HG03025 (cell line): ENCODE measurements at regions not wholly inside any gene's neighbourhood (a gene's known extent, or its start where the extent isn't known, plus 50 kb on each side); places are given as distances from the start of the nearest gene placed in this dataset.
"Not testable (repeated sequence)": the region's sequence is repeated elsewhere in the genome, so short reads cannot be mapped to it uniquely, and the experiment has no call there.

Source experiments
- ATAC-seq: cut with Tn5 transposase; IDR thresholded peaks from one replicate; pipeline ENCODE4 v1.9.1; 2021; ENCODE audit warnings: mild to moderate bottlenecking, moderate library complexity; ENCODE audit not compliant: unreplicated experiment, low FRiP score

GRCh38 chr1:119191325-119191724, 50.9 kb upstream of the WARS2 start:
- no peak for ATAC-seq

GRCh38 chr1:119204197-119204960, 63.9 kb upstream of the WARS2 start:
- ATAC-seq: no peak

- ATAC-seq: no peak
These were observed 64.5 kb upstream of the WARS2 start for GRCh38 chr1:119204961-119205357.

- ATAC-seq: no peak
These were observed 68.6 kb upstream of the WARS2 start for GRCh38 chr1:119209061-119209460.

DNA sequence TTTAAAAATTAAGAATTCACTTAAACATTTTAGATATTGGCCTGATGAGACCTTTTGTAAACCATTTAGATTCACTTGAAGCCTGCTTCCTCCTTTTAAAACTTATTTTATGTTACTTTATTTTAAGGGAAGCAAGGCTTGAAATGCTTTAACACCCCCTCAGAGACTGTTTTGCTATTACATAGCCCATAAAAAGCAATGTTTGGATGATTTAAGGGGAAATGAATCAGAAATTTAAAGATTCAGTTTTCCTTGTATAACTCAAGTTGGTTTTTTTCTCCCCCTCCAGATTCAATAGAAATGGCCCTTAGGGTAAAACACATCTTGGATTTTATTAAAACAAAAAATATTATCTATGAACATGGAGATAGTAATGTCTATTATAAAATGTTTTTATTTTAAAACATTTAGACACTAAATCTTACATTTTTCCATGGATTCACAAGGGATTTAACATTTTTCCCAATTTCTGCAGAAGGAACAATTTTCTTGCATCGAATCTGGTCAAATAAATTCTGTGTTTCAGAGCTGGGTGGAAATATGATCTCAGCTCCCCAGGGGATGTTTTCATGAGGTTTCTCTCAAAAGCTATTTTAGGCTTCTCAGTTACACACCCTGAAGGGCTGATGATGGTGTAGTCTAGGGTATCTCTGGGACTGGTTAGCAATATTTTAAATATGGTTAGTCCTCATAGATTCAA, 69.3 kb upstream of the WARS2 start:
- no peak for ATAC-seq

GRCh38 chr1:119210296-119210649, 69.8 kb upstream of the WARS2 start:
- no peak for ATAC-seq

GRCh38 chr1:119213213-119213612, 72.8 kb upstream of the WARS2 start:
- not testable (repeated sequence) for ATAC-seq

- ATAC-seq: not testable (repeated sequence)
These were observed 74.5 kb upstream of the WARS2 start for GRCh38 chr1:119214961-119215360.

DNA sequence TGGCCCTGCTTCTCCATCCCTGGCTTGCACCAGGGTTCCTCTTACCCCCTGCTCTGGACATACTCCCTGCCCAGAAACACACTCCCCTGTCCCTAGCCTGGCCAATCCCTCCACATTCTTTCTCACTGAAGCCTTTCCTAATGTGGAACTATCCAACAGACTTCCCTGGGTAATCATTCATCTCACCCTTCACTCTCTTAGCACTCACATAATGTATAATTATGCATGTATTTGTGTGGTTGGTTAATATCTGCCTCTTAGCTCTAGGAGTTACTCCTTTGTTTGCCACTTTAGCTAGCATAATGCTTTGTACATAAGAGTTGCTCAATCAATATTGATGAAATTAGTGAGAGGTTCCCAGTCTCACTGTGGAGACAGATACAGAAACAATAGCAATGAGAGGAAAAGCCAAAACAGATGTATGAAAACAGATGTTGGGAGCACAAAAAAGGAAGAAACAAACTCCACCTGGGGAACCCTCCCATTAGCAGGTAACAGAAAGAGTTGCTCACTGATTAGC, 76.9 kb upstream of the WARS2 start:
- no peak for ATAC-seq

DNA sequence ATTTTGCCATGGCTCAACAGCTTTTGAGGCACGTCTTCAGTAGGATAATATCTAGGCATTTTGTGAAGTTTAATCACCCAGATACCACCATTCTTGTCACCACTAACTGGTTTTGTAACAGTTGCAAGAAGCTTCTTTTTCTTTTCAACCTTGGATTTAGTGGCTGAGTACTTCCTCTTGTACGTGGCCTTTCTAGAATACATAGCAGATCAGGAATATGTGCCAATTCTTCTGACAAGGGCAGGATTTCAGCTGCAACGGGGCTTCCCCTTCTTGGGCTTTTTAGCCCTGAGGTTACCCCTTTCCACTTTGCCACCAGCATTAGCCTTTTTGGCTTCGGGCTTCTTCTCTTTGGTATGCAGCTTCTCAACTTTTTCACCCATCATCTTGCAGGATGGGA, 79.3 kb upstream of the WARS2 start:
- ATAC-seq: no peak

GRCh38 chr1:119220991-119221390, 80.5 kb upstream of the WARS2 start:
- ATAC-seq: no peak

- no peak for ATAC-seq
These were observed 81.8 kb upstream of the WARS2 start for GRCh38 chr1:119222271-119222670.

- ATAC-seq: no peak
These were observed 84.8 kb upstream of the WARS2 start for GRCh38 chr1:119225265-119225664.

DNA sequence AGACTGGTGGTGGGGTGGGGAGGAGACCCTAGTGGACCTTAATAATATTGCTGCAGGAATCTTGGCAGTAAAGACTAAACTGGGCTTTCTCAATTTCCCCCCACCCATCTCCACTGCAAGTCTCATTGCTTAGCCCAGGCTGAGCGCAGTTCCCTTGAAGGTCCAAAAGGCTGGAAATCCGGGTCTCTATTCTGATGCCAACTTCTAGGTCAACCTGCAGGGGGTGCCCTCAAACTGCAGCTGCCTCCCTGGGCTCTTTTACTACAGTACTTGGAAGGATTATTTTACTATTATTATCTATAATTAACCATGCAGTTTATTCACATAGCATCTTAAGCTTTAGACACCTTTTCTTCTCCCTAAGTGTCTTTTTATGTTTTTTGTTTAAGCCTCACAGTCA, 85.4 kb upstream of the WARS2 start:
- ATAC-seq: no peak

DNA sequence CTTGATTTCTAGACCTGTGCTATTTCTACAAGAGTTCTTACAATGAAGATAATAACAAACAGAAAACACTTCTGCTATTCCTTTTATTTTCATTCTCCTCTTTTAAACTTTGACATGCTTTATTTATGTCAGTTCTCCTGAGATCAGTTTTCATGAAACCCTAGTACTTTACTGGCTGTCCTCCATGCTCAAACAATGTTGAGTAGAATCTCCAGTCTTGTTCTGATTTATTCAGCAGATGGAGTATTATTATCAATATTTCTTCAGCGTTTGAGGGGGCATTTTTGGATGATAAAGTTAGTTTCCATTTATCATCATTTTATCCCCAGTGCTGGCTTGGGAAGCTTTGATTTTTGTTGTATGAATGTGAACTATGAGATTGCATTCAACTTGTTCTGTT, 85.9 kb upstream of the WARS2 start:
- ATAC-seq: no peak

- ATAC-seq: no peak
These were observed 86.5 kb upstream of the WARS2 start for GRCh38 chr1:119226913-119227312.

DNA sequence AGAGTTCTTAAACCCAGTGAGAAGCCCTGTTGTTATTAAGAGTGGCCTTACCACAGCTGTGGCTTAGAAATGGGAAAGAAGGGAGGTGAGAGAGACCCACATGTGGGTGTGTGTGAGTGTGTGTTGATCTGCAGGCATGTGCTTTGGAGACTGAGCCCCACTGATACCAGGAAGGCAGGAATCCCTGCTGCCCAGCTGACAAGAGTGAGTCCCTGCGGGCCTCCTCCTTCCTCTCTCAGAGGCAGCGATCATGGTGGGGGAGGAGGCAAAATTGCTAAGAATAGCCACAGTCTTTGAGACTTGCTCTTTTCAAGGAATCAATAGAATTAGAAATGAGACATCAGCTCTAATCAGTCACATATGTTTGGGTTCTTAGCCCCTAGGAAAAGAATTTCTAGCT, 87.0 kb upstream of the WARS2 start:
- ATAC-seq: no peak

DNA sequence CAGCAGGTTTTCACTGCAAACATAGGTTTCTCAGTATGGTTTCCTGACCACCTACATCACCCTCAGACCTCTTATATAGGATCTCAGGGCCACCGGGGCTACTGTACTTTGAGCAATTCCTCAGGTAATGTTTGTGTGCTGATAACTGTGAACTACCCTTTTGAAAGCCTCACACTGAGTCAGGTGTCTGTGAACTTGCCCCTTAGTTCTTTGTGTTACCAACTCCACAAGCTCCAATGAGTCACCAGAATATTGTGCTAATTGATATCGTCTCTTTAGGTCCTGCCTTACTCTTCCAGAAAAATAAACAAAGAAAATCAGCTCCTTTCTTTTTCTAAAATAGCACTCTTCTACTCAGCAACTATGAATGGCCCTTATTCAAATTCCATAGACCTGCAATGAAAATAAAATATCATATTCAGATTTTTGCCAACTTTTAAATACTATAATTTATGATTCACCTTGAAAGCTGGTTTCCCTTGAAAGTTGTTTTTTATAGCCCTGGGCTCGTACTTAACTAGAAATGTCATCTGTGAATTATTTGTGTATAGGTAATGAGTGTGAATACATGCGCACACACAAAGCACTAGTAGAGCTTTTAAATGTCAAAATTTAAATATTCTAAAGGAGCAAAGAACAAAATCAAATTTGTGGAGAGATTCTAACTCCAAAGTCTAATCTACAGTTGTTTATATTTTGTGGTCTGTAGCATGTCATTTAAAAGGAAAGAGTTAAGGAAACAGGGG, 88.1 kb upstream of the WARS2 start:
- ATAC-seq: no peak

GRCh38 chr1:119235120-119235519, 94.7 kb upstream of the WARS2 start:
- ATAC-seq: no peak

DNA sequence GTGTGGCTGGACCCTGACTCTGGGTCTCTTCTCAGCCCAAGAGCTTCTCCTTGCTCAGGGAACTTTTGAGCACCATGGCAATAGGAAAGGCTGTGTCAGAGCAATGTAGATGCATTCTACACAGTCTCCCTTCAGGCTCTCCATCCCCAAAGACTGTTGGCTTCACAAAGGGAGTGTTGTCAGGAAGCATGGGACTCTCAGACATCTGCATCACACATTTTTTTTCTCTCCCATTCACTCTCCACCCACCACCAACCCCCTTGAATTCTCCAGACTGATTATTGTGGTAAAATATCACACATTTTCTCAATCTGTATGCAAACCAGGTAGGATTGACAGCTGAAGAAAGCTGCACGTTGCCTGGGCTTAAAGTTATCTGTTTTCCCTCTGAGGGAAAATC, 105.4 kb upstream of the WARS2 start:
- no peak for ATAC-seq

GRCh38 chr1:119249283-119249682, 108.8 kb upstream of the WARS2 start:
- ATAC-seq: no peak
